H9 (cell line): ENCODE measurements at regions not wholly inside any gene's neighbourhood (a gene's known extent, or its start where the extent isn't known, plus 50 kb on each side); places are given as distances from the start of the nearest gene placed in this dataset.

Source experiments
- DNase-seq: peaks from one replicate; pipeline ENCODE4 v3.0.0-alpha.2; 2017
- H2AFZ ChIP-seq: one replicate; pipeline ENCODE4 v1.6.1; 2013; ENCODE audit warnings: mild to moderate bottlenecking, low read length, control low read depth, moderate library complexity
- H2AK5ac ChIP-seq: 2 replicates; pipeline ENCODE4 v1.6.1; 2013; ENCODE audit warnings: low read length, control low read depth, mixed read lengths; ENCODE audit not compliant: insufficient read length
- H2BK120ac ChIP-seq: one replicate; pipeline ENCODE4 v1.6.1; 2013; ENCODE audit warnings: low read depth, mild to moderate bottlenecking, low read length, control low read depth, inconsistent platforms; ENCODE audit not compliant: poor library complexity, severe bottlenecking
- H2BK12ac ChIP-seq: 2 replicates; pipeline ENCODE4 v1.6.1; 2013; ENCODE audit warnings: low read length, control low read depth, mixed read lengths, low read depth; ENCODE audit not compliant: insufficient read length
- H2BK15ac ChIP-seq: 2 replicates; pipeline ENCODE4 v1.6.1; 2013; ENCODE audit warnings: low read depth, low read length, control low read depth
- H2BK20ac ChIP-seq: one replicate; pipeline ENCODE4 v1.6.1; 2013; ENCODE audit warnings: low read depth, mild to moderate bottlenecking, low read length, control low read depth, inconsistent platforms; ENCODE audit not compliant: poor library complexity, severe bottlenecking
- H2BK5ac ChIP-seq: 2 replicates; pipeline ENCODE4 v1.6.1; 2013; ENCODE audit warnings: low read length, control low read depth, mixed read lengths; ENCODE audit not compliant: insufficient read length
- H3K14ac ChIP-seq: 2 replicates; pipeline ENCODE4 v1.6.1; 2013; ENCODE audit warnings: low read length, control low read depth; ENCODE audit not compliant: insufficient read depth
- H3K18ac ChIP-seq: 2 replicates; pipeline ENCODE4 v1.6.1; 2013; ENCODE audit warnings: low read depth, mild to moderate bottlenecking, mixed read lengths, low read length, control low read depth; ENCODE audit not compliant: insufficient read length
- H3K23ac ChIP-seq: 2 replicates; pipeline ENCODE4 v1.6.1; 2013; ENCODE audit warnings: low read length, control low read depth, mixed read lengths, low read depth; ENCODE audit not compliant: insufficient read length
- H3K23me2 ChIP-seq: 2 replicates; pipeline ENCODE4 v1.6.1; 2013; ENCODE audit warnings: low read depth, mild to moderate bottlenecking, mixed read lengths, low read length, control low read depth; ENCODE audit not compliant: insufficient read length, poor library complexity, severe bottlenecking
- H3K27ac ChIP-seq: 2 replicates; pipeline ENCODE4 v1.5.1; 2013; ENCODE audit warnings: low read length, control low read depth, mixed read lengths, low read depth; ENCODE audit not compliant: insufficient read length
- H3K27me3 ChIP-seq: 2 replicates; pipeline ENCODE4 v1.6.1; 2013; ENCODE audit warnings: low read length, control low read depth, inconsistent platforms; ENCODE audit not compliant: insufficient read depth
- H3K4ac ChIP-seq: 2 replicates; pipeline ENCODE4 v1.6.1; 2013; ENCODE audit warnings: low read depth, mild to moderate bottlenecking, control low read depth, inconsistent platforms, low read length, moderate library complexity
- H3K4me1 ChIP-seq: 2 replicates; pipeline ENCODE4 v1.6.1; 2013; ENCODE audit warnings: low read length, control low read depth, inconsistent platforms; ENCODE audit not compliant: insufficient read depth
- H3K4me2 ChIP-seq: 2 replicates; pipeline ENCODE4 v1.6.1; 2013; ENCODE audit warnings: low read length, control low read depth, mixed read lengths; ENCODE audit not compliant: insufficient read length, insufficient read depth
- H3K56ac ChIP-seq: 2 replicates; pipeline ENCODE4 v1.6.1; 2013; ENCODE audit warnings: low read depth, mild to moderate bottlenecking, mixed read lengths, low read length, control low read depth; ENCODE audit not compliant: insufficient read length
- H3K79me1 ChIP-seq: 2 replicates; pipeline ENCODE4 v1.6.1; 2013; ENCODE audit warnings: low read depth, mild to moderate bottlenecking, moderate library complexity, low read length, control low read depth, inconsistent platforms; ENCODE audit not compliant: insufficient read depth, poor library complexity, severe bottlenecking
- H3K79me2 ChIP-seq: 2 replicates; pipeline ENCODE4 v1.6.1; 2013; ENCODE audit warnings: low read length, control low read depth, inconsistent platforms; ENCODE audit not compliant: insufficient read depth
- H3K9ac ChIP-seq: 2 replicates; pipeline ENCODE4 v1.6.1; 2013; ENCODE audit warnings: low read length, control low read depth, mixed read lengths; ENCODE audit not compliant: insufficient read length; ENCODE audit errors: extremely low read depth
- H3K9me3 ChIP-seq: one replicate; pipeline ENCODE4 v1.6.1; 2013; ENCODE audit warnings: low read depth, low read length, inconsistent platforms; ENCODE audit not compliant: control insufficient read depth
- H3T11ph ChIP-seq: one replicate; pipeline ENCODE4 v1.6.1; 2013; ENCODE audit warnings: mild to moderate bottlenecking, low read length, control low read depth, inconsistent platforms
- H4K20me1 ChIP-seq: one replicate; pipeline ENCODE4 v1.6.1; 2013; ENCODE audit not compliant: control insufficient read depth, insufficient read length, insufficient read depth
- H4K5ac ChIP-seq: 2 replicates; pipeline ENCODE4 v1.6.1; 2013; ENCODE audit warnings: low read depth, mild to moderate bottlenecking, mixed read lengths, low read length, control low read depth; ENCODE audit not compliant: insufficient read length
- H4K8ac ChIP-seq: replicated peaks from 2 replicates; pipeline ENCODE4 v1.6.1; 2013; ENCODE audit warnings: low read length, control low read depth, mixed read lengths, low read depth; ENCODE audit not compliant: insufficient read length
- H4K91ac ChIP-seq: 2 replicates; pipeline ENCODE4 v1.6.1; 2013; ENCODE audit warnings: low read depth, mild to moderate bottlenecking, moderate library complexity, mixed read lengths, low read length, control low read depth; ENCODE audit not compliant: insufficient read length
- H3K27ac Mint-ChIP-seq, 3 experiments: 2 replicates in 2 of 3; 3 replicates in 1 of 3; pipeline ENCODE4 v1.8.0; 2020 to 2021; ENCODE audit warnings: mixed read lengths in 3 of 3, mild to moderate bottlenecking in 1 of 3, moderate library complexity in 1 of 3
- H3K27me3 Mint-ChIP-seq: 2 replicates; pipeline ENCODE4 v1.8.0; 2021; ENCODE audit warnings: low read depth, mild to moderate bottlenecking, moderate library complexity, mixed read lengths
- H3K36me3 Mint-ChIP-seq, 3 experiments: 2 replicates in 2 of 3; 3 replicates in 1 of 3; pipeline ENCODE4 v1.8.0; 2020 to 2021; ENCODE audit warnings: low read depth in 3 of 3, mixed read lengths in 3 of 3; ENCODE audit not compliant: insufficient read depth in 1 of 3
- H3K4me1 Mint-ChIP-seq, 2 experiments: 2 replicates each; pipeline ENCODE4 v1.8.0; 2020; ENCODE audit warnings: mixed read lengths in 2 of 2
- H3K4me3 Mint-ChIP-seq, 2 experiments: 2 replicates in 1 of 2; 3 replicates in 1 of 2; pipeline ENCODE4 v1.8.0; 2020 to 2021; ENCODE audit warnings: mild to moderate bottlenecking in 2 of 2, mixed read lengths in 2 of 2, moderate library complexity in 1 of 2
- H3K9me3 Mint-ChIP-seq, 2 experiments: 2 replicates in 1 of 2; 3 replicates in 1 of 2; pipeline ENCODE4 v1.8.0; 2020; ENCODE audit warnings: mild to moderate bottlenecking in 2 of 2, mixed read lengths in 2 of 2, moderate library complexity in 1 of 2
- CTCF ChIP-seq: fragments of 200-600 bp; sonication (generic); conservative IDR thresholded peaks from 3 replicates; pipeline ENCODE4 v1.8.0; 2021; ENCODE audit warnings: antibody characterized with exemption, mild to moderate bottlenecking
- WGBS: extraction: QIAGEN DNeasy Blood & Tissue Kit; methylation state at CpG from one replicate; pipeline ENCODE4 v1.1.7; 2013; ENCODE audit warnings: missing lambda C conversion rate, low lambda C conversion rate, mixed read lengths; ENCODE audit not compliant: insufficient read length; ENCODE audit errors: extremely low coverage; 5-methylcytosine and 5-hydroxymethylcytosine counted together

GRCh38 chr20:47440857-47441773, 60.6 kb upstream of the NCOA3 start:
- WGBS = no CpG with 5 or more reads among the region's 7 CpGs
- H3K9ac ChIP-seq = no peak overlapping the region
- H3K27ac Mint-ChIP-seq = no peak overlapping the region
- H3K4ac ChIP-seq = no peak overlapping the region
- H3K27me3 Mint-ChIP-seq = no peaks in the 10 kb centered on the region; the same call in none of the 2 replicates
- no peak overlapping the region for H2BK120ac ChIP-seq
- no peak overlapping the region for H2BK5ac ChIP-seq
- no peak overlapping the region for H3T11ph ChIP-seq
- no peak overlapping the region for H2AK5ac ChIP-seq
- H3K9me3 Mint-ChIP-seq = no peaks in the 10 kb centered on the region
- H4K8ac ChIP-seq = no peak overlapping the region
- H2BK20ac ChIP-seq = no peak overlapping the region
- no peak overlapping the region for H4K91ac ChIP-seq
- no peaks in the 10 kb centered on the region for H3K79me2 ChIP-seq
- TF ChIP-seq CTCF = no peak
- no peaks in the 10 kb centered on the region for H3K27me3 ChIP-seq
- H3K4me1 Mint-ChIP-seq = peaks cover 3 to 4% of the 10 kb centered on the region in 2 experiments; a peak in 3 of 4 replicates
- H2BK15ac ChIP-seq = no peak overlapping the region
- no peak overlapping the region for H3K27ac ChIP-seq
- H2AFZ ChIP-seq = no peak overlapping the region
- no peak overlapping the region for H3K4me3 Mint-ChIP-seq
- no peak overlapping the region for H3K14ac ChIP-seq
- no peak overlapping the region for H3K56ac ChIP-seq
- H3K36me3 Mint-ChIP-seq = no peaks in the 10 kb centered on the region
- no peaks in the 10 kb centered on the region for H3K23me2 ChIP-seq
- no peak for DNase-seq
- H2BK12ac ChIP-seq = no peak overlapping the region
- H3K9me3 ChIP-seq = no peaks in the 10 kb centered on the region
- H3K4me1 ChIP-seq = no peaks in the 10 kb centered on the region
- H3K4me2 ChIP-seq = no peak overlapping the region
- H3K79me1 ChIP-seq = no peaks in the 10 kb centered on the region
- no peak overlapping the region for H4K5ac ChIP-seq
- H3K18ac ChIP-seq = no peak overlapping the region
- no peaks in the 10 kb centered on the region for H4K20me1 ChIP-seq
- no peak overlapping the region for H3K23ac ChIP-seq
